Activated CD8-positive, alpha-beta memory T cell treated with anti-CD3 and anti-CD28 coated beads, Interleukin-2, amount 50 U/mL, for 48 hours (primary cell): ENCODE measurements at regions not wholly inside any gene's neighbourhood (a gene's known extent, or its start where the extent isn't known, plus 50 kb on each side); places are given as distances from the start of the nearest gene placed in this dataset.
"Not testable (repeated sequence)": the region's sequence is repeated elsewhere in the genome, so short reads cannot be mapped to it uniquely, and the experiment has no call there.

Source experiments
- DNase-seq: peaks from one replicate; pipeline ENCODE4 v3.0.0-alpha.2; 2020

- no peak for DNase-seq
These were observed 117.6 kb downstream of the TTC6 start for GRCh38 chr14:37712976-37713431.

- DNase-seq: no peak
These were observed 124.7 kb downstream of the TTC6 start for GRCh38 chr14:37720131-37720530.

- DNase-seq: no peak
These were observed 126.7 kb downstream of the TTC6 start for GRCh38 chr14:37721976-37722659.

- DNase-seq: no peak
These were observed 128.1 kb downstream of the TTC6 start for GRCh38 chr14:37723515-37723914.

GRCh38 chr14:37726708-37727107, 131.3 kb downstream of the TTC6 start:
- DNase-seq: no peak

- DNase-seq: no peak
These were observed 133.8 kb downstream of the TTC6 start for GRCh38 chr14:37729218-37729617.

- DNase-seq: no peak
These were observed 135.7 kb downstream of the TTC6 start for GRCh38 chr14:37731094-37731493.

- DNase-seq: no peak
These were observed 150.2 kb downstream of the TTC6 start for GRCh38 chr14:37745657-37746056.

- DNase-seq: no peak
These were observed 150.9 kb downstream of the TTC6 start for GRCh38 chr14:37746140-37746832.

GRCh38 chr14:37753459-37753858, 158.0 kb downstream of the TTC6 start:
- DNase-seq: no peak

GRCh38 chr14:37760275-37760674, 164.8 kb downstream of the TTC6 start:
- DNase-seq: not testable (repeated sequence)

GRCh38 chr14:37763266-37763665, 167.8 kb downstream of the TTC6 start:
- DNase-seq: no peak

GRCh38 chr14:37772283-37772682, 176.9 kb downstream of the TTC6 start:
- not testable (repeated sequence) for DNase-seq

GRCh38 chr14:37776791-37777499, 181.5 kb downstream of the TTC6 start:
- no peak for DNase-seq

- DNase-seq: no peak
These were observed 182.9 kb downstream of the TTC6 start for GRCh38 chr14:37778135-37778943.

GRCh38 chr14:37779480-37779879, 184.1 kb downstream of the TTC6 start:
- no peak for DNase-seq

GRCh38 chr14:37780731-37781130, 185.3 kb downstream of the TTC6 start:
- not testable (repeated sequence) for DNase-seq

- not testable (repeated sequence) for DNase-seq
These were observed 188.9 kb downstream of the TTC6 start for GRCh38 chr14:37784203-37784826.

GRCh38 chr14:37784827-37785223, 189.4 kb downstream of the TTC6 start:
- not testable (repeated sequence) for DNase-seq

GRCh38 chr14:37785298-37785697, 189.9 kb downstream of the TTC6 start:
- DNase-seq: not testable (repeated sequence)

GRCh38 chr14:37786114-37786625, 190.7 kb downstream of the TTC6 start:
- DNase-seq: not testable (repeated sequence)

- DNase-seq: no peak
These were observed 192.6 kb downstream of the TTC6 start for GRCh38 chr14:37787879-37788494.
